ENCODE measurements at regions not wholly inside any gene's neighbourhood (a gene's known extent, or its start where the extent isn't known, plus 50 kb on each side); places are given as distances from the start of the nearest gene placed in this dataset.
"Not testable (repeated sequence)": the region's sequence is repeated elsewhere in the genome, so short reads cannot be mapped to it uniquely, and the experiment has no call there.

GRCh38 chr2:199216253-199216652 lies 241.5 kb downstream of the SATB2 start:
- DNase-seq = no peak

GRCh38 chr2:199207011-199207410 lies 250.7 kb downstream of the SATB2 start:
- no peak for DNase-seq

GRCh38 chr2:199206536-199206935 lies 251.2 kb downstream of the SATB2 start:
- no peak for DNase-seq

GRCh38 chr2:199202964-199203363 lies 254.8 kb downstream of the SATB2 start:
- DNase-seq = no peak

GRCh38 chr2:199201539-199201938 lies 256.2 kb downstream of the SATB2 start:
- DNase-seq = no peak

GRCh38 chr2:199199797-199200196 lies 257.9 kb downstream of the SATB2 start:
- no peak for DNase-seq

GRCh38 chr2:199197448-199197847 lies 260.3 kb downstream of the SATB2 start:
- DNase-seq = no peak

- no peak for DNase-seq
Measured at GRCh38 chr2:199196686-199197085, 261.1 kb downstream of the SATB2 start.

- DNase-seq = no peak
Measured at GRCh38 chr2:199195927-199196502, 261.7 kb downstream of the SATB2 start.

- no peak for DNase-seq
Measured at GRCh38 chr2:199191461-199191860, 266.3 kb downstream of the SATB2 start.

- DNase-seq = no peak
Measured at GRCh38 chr2:199189229-199189628, 268.5 kb downstream of the SATB2 start.

- DNase-seq = no peak
Measured at GRCh38 chr2:199186301-199186751, 271.4 kb downstream of the SATB2 start.

- not testable (repeated sequence) for DNase-seq
Measured at GRCh38 chr2:199185174-199185573, 272.6 kb downstream of the SATB2 start.

GRCh38 chr2:199163613-199164458 lies 293.9 kb downstream of the SATB2 start:
- no peak for DNase-seq

- no peak for DNase-seq
Measured at GRCh38 chr2:199160677-199161465, 296.9 kb downstream of the SATB2 start.

- DNase-seq = no peak
Measured at GRCh38 chr2:199160081-199160480, 297.7 kb downstream of the SATB2 start.

GRCh38 chr2:199148076-199148845 lies 309.5 kb downstream of the SATB2 start:
- no peak for DNase-seq

GRCh38 chr2:199147216-199147615 lies 310.5 kb downstream of the SATB2 start:
- no peak for DNase-seq

- DNase-seq = no peak
Measured at GRCh38 chr2:199144546-199144945, 313.2 kb downstream of the SATB2 start.

- DNase-seq = no peak
Measured at GRCh38 chr2:199144036-199144435, 313.7 kb downstream of the SATB2 start.

GRCh38 chr2:199136681-199137080 lies 321.1 kb downstream of the SATB2 start:
- no peak for DNase-seq

GRCh38 chr2:199136242-199136641 lies 321.5 kb downstream of the SATB2 start:
- no peak for DNase-seq

- DNase-seq = no peak
Measured at GRCh38 chr2:199131876-199132275, 325.9 kb downstream of the SATB2 start.
